PFSK-1 (cell line): ENCODE measurements at regions not wholly inside any gene's neighbourhood (a gene's known extent, or its start where the extent isn't known, plus 50 kb on each side); places are given as distances from the start of the nearest gene placed in this dataset.

Source experiments
- POLR2AphosphoS5 ChIP-seq: IDR thresholded peaks from 2 replicates; pipeline ENCODE4 v1.6.1; 2012; ENCODE audit warnings: low read depth, mild to moderate bottlenecking, control low read depth, low read length, moderate library complexity
- SIN3A ChIP-seq: IDR thresholded peaks from 2 replicates; pipeline ENCODE4 v1.6.1; 2012; ENCODE audit warnings: mild to moderate bottlenecking, low read length, moderate library complexity, borderline replicate concordance; ENCODE audit not compliant: insufficient read depth
- TAF1 ChIP-seq: IDR thresholded peaks from 2 replicates; pipeline ENCODE4 v1.6.1; 2012; ENCODE audit warnings: low read length, control low read depth, borderline replicate concordance; ENCODE audit not compliant: insufficient read depth
- TF ChIP-seq, protein P1 (sequence below), 2 experiments: IDR thresholded peaks; 2 replicates each; pipeline versions ENCODE4 v1.6.1 to v1.8.0; 2011 to 2012; ENCODE audit warnings: low read depth in 2 of 2, low read length in 2 of 2, control low read depth in 1 of 2, inconsistent platforms in 1 of 2, mild to moderate bottlenecking in 1 of 2, moderate library complexity in 1 of 2; ENCODE audit not compliant: insufficient read depth in 1 of 2

DNA sequence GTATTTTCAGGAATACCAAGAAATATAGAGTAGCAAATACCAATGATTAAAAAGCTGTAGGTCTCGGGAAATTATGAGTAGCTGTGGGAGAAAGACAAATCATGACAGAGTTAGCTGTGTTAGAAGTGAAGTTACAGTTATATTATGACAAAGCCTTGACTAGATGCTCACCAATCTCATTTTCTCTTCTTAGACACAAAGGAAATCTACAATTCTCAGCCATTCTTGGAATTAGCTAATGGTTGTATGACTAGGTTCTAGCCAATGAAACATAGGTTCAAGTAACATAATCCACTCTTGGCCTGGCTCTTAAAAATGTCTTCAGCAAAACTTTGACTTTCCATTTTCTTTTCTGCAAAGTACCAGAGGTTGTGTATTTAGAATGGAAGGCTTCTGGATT is 228.8 kb upstream of the MTPN start:
- TF ChIP-seq, protein P1, sequence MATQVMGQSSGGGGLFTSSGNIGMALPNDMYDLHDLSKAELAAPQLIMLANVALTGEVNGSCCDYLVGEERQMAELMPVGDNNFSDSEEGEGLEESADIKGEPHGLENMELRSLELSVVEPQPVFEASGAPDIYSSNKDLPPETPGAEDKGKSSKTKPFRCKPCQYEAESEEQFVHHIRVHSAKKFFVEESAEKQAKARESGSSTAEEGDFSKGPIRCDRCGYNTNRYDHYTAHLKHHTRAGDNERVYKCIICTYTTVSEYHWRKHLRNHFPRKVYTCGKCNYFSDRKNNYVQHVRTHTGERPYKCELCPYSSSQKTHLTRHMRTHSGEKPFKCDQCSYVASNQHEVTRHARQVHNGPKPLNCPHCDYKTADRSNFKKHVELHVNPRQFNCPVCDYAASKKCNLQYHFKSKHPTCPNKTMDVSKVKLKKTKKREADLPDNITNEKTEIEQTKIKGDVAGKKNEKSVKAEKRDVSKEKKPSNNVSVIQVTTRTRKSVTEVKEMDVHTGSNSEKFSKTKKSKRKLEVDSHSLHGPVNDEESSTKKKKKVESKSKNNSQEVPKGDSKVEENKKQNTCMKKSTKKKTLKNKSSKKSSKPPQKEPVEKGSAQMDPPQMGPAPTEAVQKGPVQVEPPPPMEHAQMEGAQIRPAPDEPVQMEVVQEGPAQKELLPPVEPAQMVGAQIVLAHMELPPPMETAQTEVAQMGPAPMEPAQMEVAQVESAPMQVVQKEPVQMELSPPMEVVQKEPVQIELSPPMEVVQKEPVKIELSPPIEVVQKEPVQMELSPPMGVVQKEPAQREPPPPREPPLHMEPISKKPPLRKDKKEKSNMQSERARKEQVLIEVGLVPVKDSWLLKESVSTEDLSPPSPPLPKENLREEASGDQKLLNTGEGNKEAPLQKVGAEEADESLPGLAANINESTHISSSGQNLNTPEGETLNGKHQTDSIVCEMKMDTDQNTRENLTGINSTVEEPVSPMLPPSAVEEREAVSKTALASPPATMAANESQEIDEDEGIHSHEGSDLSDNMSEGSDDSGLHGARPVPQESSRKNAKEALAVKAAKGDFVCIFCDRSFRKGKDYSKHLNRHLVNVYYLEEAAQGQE (IDR thresholded peaks at IDR 0.05; ENCODE audit: insufficient read depth in 1 of 2, low read depth in 2 of 2, low read length in 2 of 2) = no peak
- no peak for TF ChIP-seq POLR2AphosphoS5
- TF ChIP-seq TAF1 = no peak
- no peak for TF ChIP-seq SIN3A
